NOMO-1 (cell line): ENCODE measurements at regions not wholly inside any gene's neighbourhood (a gene's known extent, or its start where the extent isn't known, plus 50 kb on each side); places are given as distances from the start of the nearest gene placed in this dataset.

ENCODE experiments used
- DNase-seq, 2 experiments: peaks; one replicate each; lab custom pipeline; 2025; ENCODE audit not compliant: unreplicated experiment in 2 of 2; lab: John Stamatoyannopoulos, UW

- DNase-seq = no peak
Observed at GRCh38 chr5:74055486-74056106, 429.6 kb downstream of the ARHGEF28 start.

GRCh38 chr5:74054641-74055421 is 428.8 kb downstream of the ARHGEF28 start:
- DNase-seq = no peak

- no peak for DNase-seq
Observed at GRCh38 chr5:74054139-74054538, 428.1 kb downstream of the ARHGEF28 start.

GRCh38 chr5:74052441-74053221 is 426.6 kb downstream of the ARHGEF28 start:
- DNase-seq = no peak

- no peak for DNase-seq
Observed at GRCh38 chr5:74051076-74051475, 425.1 kb downstream of the ARHGEF28 start.

- DNase-seq = no peak
Observed at GRCh38 chr5:74044936-74045335, 418.9 kb downstream of the ARHGEF28 start.

- no peak for DNase-seq
Observed at GRCh38 chr5:74042959-74043358, 417.0 kb downstream of the ARHGEF28 start.

GRCh38 chr5:74042559-74042958 is 416.6 kb downstream of the ARHGEF28 start:
- DNase-seq = no peak

GRCh38 chr5:74041913-74042312 is 415.9 kb downstream of the ARHGEF28 start:
- no peak for DNase-seq

GRCh38 chr5:74040811-74041491 is 415.0 kb downstream of the ARHGEF28 start:
- no peak for DNase-seq

DNA sequence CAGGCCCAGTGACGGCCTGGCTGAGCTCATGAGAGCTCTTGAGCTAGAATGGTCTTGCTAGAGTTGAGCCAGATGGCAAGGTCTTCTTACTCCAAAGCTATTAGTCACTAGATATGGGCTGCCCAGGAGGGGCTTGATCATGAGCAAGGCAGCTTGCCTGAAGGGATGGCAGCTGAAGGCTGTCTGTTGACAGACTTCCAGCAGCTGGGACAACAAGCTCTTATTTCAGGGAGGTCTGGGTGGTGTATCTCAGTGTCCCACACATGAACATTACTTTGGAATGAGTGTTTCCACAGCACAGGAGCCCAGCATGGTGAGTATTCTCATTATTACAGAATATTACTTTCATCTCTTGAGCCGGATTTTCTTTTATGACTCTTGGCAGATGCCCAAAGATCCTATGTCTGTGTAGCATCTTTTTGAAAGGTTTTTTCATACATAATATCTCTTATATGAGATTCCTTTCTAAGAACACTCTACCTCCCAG is 414.1 kb downstream of the ARHGEF28 start:
- DNase-seq = no peak

DNA sequence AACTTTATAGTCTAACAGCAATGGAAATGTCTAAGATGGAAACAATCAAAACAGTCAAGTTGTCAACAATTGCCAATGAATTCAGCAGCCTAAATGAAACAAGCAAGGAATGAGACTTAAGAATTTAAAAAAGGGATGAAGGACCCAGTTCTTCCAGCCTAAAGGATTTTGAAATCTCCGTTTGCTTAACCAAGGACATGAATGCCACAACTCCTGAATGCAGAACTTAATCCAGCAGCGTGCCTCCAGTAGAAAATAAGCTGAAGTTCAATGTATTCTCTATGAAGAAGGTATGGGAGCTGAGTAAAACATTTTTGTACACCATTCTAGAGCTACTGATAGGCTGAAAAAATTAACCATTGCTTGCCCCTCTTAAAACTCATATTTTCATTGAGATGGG is 411.3 kb downstream of the ARHGEF28 start:
- no peak for DNase-seq

- DNase-seq = peak; percentile 13 to 39
Observed at GRCh38 chr5:74035521-74035937, 409.5 kb downstream of the ARHGEF28 start.

GRCh38 chr5:74034733-74035132 is 408.7 kb downstream of the ARHGEF28 start:
- no peak for DNase-seq

DNA sequence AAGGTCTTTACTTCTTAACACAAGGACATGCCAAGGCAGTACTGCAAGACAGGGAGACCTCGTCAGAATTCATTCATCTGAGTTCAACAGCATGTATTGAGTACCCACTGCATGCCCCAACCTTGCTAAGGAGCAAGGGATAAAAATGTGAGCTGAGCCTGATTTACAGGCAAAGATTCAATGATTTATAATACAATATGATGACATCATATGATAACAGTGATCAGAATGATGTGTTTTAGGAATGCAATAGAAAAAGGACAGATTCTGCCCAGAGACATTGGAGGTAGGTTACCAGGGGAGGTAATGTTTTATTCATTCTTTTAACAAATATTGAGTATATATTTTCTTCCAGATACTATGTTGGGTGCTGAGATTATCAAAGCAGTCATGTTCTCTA is 406.6 kb downstream of the ARHGEF28 start:
- DNase-seq = no peak

DNA sequence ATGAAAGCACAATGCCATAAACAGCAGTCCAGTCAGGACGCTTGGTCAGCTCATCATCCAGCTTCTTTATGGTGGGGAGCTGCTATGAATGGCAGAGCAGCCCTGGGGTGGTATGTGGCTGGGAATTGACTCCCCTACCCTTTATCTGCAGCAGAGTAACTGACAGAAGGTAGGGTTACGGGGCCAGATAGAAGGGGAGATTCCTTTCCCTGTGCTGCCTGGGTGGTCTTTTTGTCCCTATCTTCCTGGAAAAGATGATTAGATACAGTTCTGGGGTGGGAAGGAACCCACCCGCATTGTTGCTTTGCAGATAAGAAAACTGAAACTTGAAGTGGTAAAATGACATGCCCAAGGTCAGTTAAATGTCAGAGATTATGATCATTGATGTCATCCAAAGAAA is 405.5 kb downstream of the ARHGEF28 start:
- no peak for DNase-seq

GRCh38 chr5:74030821-74031220 is 404.8 kb downstream of the ARHGEF28 start:
- DNase-seq = no peak

- DNase-seq = no peak
Observed at GRCh38 chr5:74030371-74030770, 404.4 kb downstream of the ARHGEF28 start.

DNA sequence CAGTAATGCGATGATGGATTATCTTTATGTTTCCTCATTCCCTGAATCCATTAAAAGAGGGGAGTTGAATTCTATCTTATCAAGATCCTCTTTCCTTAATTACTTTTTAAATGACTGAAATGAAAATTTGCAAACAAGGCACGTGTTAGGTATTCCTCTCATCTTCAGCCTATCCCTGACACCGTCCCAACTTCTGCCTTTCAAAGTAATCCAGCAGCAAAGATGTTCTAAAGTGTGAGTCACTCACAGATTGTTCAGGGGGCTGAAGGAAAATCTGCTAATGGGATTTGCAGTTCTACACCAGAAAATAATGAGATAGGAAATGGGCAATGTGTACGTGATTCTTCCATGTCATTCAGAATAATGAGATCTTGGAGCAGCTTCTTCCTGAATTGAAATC is 403.0 kb downstream of the ARHGEF28 start:
- DNase-seq = no peak

- no peak for DNase-seq
Observed at GRCh38 chr5:74028406-74028805, 402.4 kb downstream of the ARHGEF28 start.
